ENCODE measurements at regions not wholly inside any gene's neighbourhood (a gene's known extent, or its start where the extent isn't known, plus 50 kb on each side); places are given as distances from the start of the nearest gene placed in this dataset.

- no peak overlapping the region for H3K4me3 ChIP-seq (ENCODE audit: low read depth, low read length)
- no peak for DNase-seq (ENCODE audit: low read depth)
- no peak for TF ChIP-seq CTCF (conservative IDR thresholded peaks at IDR 0.05; ENCODE audit: low read depth, low read length)
Measured at GRCh38 chr6:74610352-74610751, 595.5 kb downstream of the COL12A1 start.

- TF ChIP-seq CTCF (conservative IDR thresholded peaks at IDR 0.05; ENCODE audit: low read depth, low read length): no peak
- H3K4me3 ChIP-seq (ENCODE audit: low read depth, low read length): no peak overlapping the region
- no peak for DNase-seq (ENCODE audit: low read depth)
Measured at GRCh38 chr6:74609871-74610270, 596.0 kb downstream of the COL12A1 start.

GRCh38 chr6:74607934-74608333 is 597.9 kb downstream of the COL12A1 start:
- no peak for DNase-seq (ENCODE audit: low read depth)
- no peak overlapping the region for H3K4me3 ChIP-seq (ENCODE audit: low read depth, low read length)
- TF ChIP-seq CTCF (conservative IDR thresholded peaks at IDR 0.05; ENCODE audit: low read depth, low read length): no peak

GRCh38 chr6:74607468-74607867 is 598.4 kb downstream of the COL12A1 start:
- no peak for DNase-seq (ENCODE audit: low read depth)
- no peak for TF ChIP-seq CTCF (conservative IDR thresholded peaks at IDR 0.05; ENCODE audit: low read depth, low read length)
- no peak overlapping the region for H3K4me3 ChIP-seq (ENCODE audit: low read depth, low read length)

- peak; percentile 31 for DNase-seq (ENCODE audit: low read depth)
- no peak for TF ChIP-seq CTCF (conservative IDR thresholded peaks at IDR 0.05; ENCODE audit: low read depth, low read length)
- H3K4me3 ChIP-seq (ENCODE audit: low read depth, low read length): no peak overlapping the region
Measured at GRCh38 chr6:74606582-74607071, 599.2 kb downstream of the COL12A1 start.

- H3K4me3 ChIP-seq (ENCODE audit: low read depth, low read length): no peak overlapping the region
- no peak for TF ChIP-seq CTCF (conservative IDR thresholded peaks at IDR 0.05; ENCODE audit: low read depth, low read length)
- no peak for DNase-seq (ENCODE audit: low read depth)
Measured at GRCh38 chr6:74605922-74606581, 599.8 kb downstream of the COL12A1 start.

- TF ChIP-seq CTCF (conservative IDR thresholded peaks at IDR 0.05; ENCODE audit: low read depth, low read length): no peak
Measured at GRCh38 chr6:74604279-74604678, 601.6 kb downstream of the COL12A1 start.

More at GRCh38 chr6:74604279-74604678, 601.6 kb downstream of the COL12A1 start:
- H3K4me3 ChIP-seq (ENCODE audit: low read depth, low read length): no peak overlapping the region
- DNase-seq (ENCODE audit: low read depth): no peak
